Keratinocyte (primary cell): ENCODE measurements at regions not wholly inside any gene's neighbourhood (a gene's known extent, or its start where the extent isn't known, plus 50 kb on each side); places are given as distances from the start of the nearest gene placed in this dataset.

Experiments
- EZH2 ChIP-seq: IDR thresholded peaks from one replicate; pipeline ENCODE4 v1.6.1; 2012; ENCODE audit warnings: inconsistent platforms, mild to moderate bottlenecking, low read length, moderate library complexity
- TF ChIP-seq, protein P1 (sequence below), 3 experiments: IDR thresholded peaks in 1 of 3; conservative IDR thresholded peaks in 1 of 3; optimal IDR thresholded peaks in 1 of 3; 2 replicates in 2 of 3; 3 replicates in 1 of 3; pipeline versions ENCODE3 to v1.5.1; 2011; ENCODE audit warnings: low read length in 3 of 3, mild to moderate bottlenecking in 3 of 3, moderate library complexity in 2 of 3, control low read depth in 1 of 3, inconsistent platforms in 1 of 3; ENCODE audit not compliant: insufficient read depth in 2 of 3; ENCODE audit errors: extremely low read depth in 1 of 3

DNA sequence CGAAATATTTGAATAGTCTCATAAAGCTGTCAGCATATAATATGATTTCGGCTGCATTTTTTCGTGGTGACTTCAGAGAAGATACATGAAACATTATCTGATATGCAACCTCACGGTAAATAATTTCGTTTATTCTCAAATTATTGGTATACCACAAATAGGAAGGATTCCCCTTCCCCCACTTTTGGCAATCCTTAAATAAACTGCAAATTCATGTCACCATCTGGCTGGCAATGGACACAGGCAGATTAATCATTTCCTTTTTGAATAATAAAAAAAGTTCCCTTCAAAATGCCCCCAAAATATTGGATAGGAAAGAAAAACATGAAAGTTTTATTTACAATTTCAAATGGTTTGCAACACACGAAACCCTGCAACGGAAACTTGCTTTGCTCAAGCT lies 234.5 kb upstream of the MEOX2 start:
- TF ChIP-seq, protein P1, sequence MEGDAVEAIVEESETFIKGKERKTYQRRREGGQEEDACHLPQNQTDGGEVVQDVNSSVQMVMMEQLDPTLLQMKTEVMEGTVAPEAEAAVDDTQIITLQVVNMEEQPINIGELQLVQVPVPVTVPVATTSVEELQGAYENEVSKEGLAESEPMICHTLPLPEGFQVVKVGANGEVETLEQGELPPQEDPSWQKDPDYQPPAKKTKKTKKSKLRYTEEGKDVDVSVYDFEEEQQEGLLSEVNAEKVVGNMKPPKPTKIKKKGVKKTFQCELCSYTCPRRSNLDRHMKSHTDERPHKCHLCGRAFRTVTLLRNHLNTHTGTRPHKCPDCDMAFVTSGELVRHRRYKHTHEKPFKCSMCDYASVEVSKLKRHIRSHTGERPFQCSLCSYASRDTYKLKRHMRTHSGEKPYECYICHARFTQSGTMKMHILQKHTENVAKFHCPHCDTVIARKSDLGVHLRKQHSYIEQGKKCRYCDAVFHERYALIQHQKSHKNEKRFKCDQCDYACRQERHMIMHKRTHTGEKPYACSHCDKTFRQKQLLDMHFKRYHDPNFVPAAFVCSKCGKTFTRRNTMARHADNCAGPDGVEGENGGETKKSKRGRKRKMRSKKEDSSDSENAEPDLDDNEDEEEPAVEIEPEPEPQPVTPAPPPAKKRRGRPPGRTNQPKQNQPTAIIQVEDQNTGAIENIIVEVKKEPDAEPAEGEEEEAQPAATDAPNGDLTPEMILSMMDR (optimal IDR thresholded peaks at IDR 0.05 in 1 of 3, IDR thresholded peaks at IDR 0.05 in 1 of 3, conservative IDR thresholded peaks at IDR 0.05 in 1 of 3; ENCODE audit: extremely low read depth in 1 of 3, insufficient read depth in 2 of 3, low read length in 3 of 3) = no peak
- TF ChIP-seq EZH2 = no peak
